Common myeloid progenitor, CD34-positive (primary cell): ENCODE measurements at regions not wholly inside any gene's neighbourhood (a gene's known extent, or its start where the extent isn't known, plus 50 kb on each side); places are given as distances from the start of the nearest gene placed in this dataset.

Experiments used
- CTCF ChIA-PET: fragments of 350-600 bp; sonication (Branson Sonifier 250); formaldehyde crosslinking; loops from one replicate; lab custom pipeline; 2021; ENCODE audit warnings: antibody characterized with exemption; lab: Charles Lee
- POLR2A ChIA-PET: fragments of 350-600 bp; sonication (Branson Sonifier 250); formaldehyde crosslinking; loops from one replicate; lab custom pipeline; 2021; ENCODE audit warnings: antibody characterized with exemption; lab: Charles Lee
- DNase-seq, 3 donors: peaks; one replicate each; pipeline versions ENCODE4 v3.0.0 to v3.0.0-alpha.2; 2013
- H3K27ac ChIP-seq, 2 experiments: 1 replicate in 1 of 2; 2 replicates in 1 of 2; pipeline ENCODE4 v1.7.0; 2013; ENCODE audit warnings: inconsistent platforms in 2 of 2, low read length in 2 of 2, mild to moderate bottlenecking in 2 of 2, low read depth in 1 of 2, moderate library complexity in 1 of 2; ENCODE audit not compliant: severe bottlenecking in 2 of 2, insufficient read depth in 1 of 2, poor library complexity in 1 of 2
- H3K27me3 ChIP-seq, 5 experiments: replicated peaks in 2 of 5; 1 replicate in 3 of 5; 2 replicates in 2 of 5; pipeline versions ENCODE4 v1.6.1 to v1.7.0; 2013; ENCODE audit warnings: low read length in 4 of 5, mild to moderate bottlenecking in 2 of 5, moderate library complexity in 2 of 5, inconsistent platforms in 1 of 5; ENCODE audit not compliant: insufficient read depth in 5 of 5, control insufficient read depth in 4 of 5
- H3K36me3 ChIP-seq, 4 experiments: 1 replicate in 2 of 4; 2 replicates in 2 of 4; pipeline versions ENCODE4 v1.6.1 to v1.7.0; 2013; ENCODE audit warnings: low read length in 3 of 4, control low read depth in 1 of 4, mild to moderate bottlenecking in 1 of 4; ENCODE audit not compliant: control insufficient read depth in 4 of 4, insufficient read depth in 4 of 4
- H3K4me1 ChIP-seq, 4 experiments: 1 replicate in 3 of 4; 2 replicates in 1 of 4; pipeline versions ENCODE4 v1.6.1 to v1.7.1; 2013; ENCODE audit warnings: low read length in 3 of 4, mild to moderate bottlenecking in 3 of 4, control low read depth in 1 of 4, inconsistent platforms in 1 of 4, moderate library complexity in 1 of 4; ENCODE audit not compliant: control insufficient read depth in 4 of 4, insufficient read depth in 4 of 4; ENCODE audit errors: control extremely low read depth in 1 of 4
- H3K4me3 ChIP-seq, 7 experiments: 1 replicate in 4 of 7; 2 replicates in 3 of 7; pipeline versions ENCODE4 v1.5.1 to v1.7.0; 2013; ENCODE audit warnings: mild to moderate bottlenecking in 7 of 7, low read length in 6 of 7, moderate library complexity in 6 of 7, inconsistent platforms in 2 of 7, low read depth in 2 of 7, control low read depth in 1 of 7; ENCODE audit not compliant: insufficient read depth in 4 of 7, control insufficient read depth in 1 of 7; ENCODE audit errors: extremely low read depth in 1 of 7
- H3K9me3 ChIP-seq, 5 experiments: 1 replicate in 4 of 5; 2 replicates in 1 of 5; pipeline versions ENCODE4 v1.6.1 to v1.7.1; 2013; ENCODE audit warnings: low read length in 4 of 5, mild to moderate bottlenecking in 2 of 5, inconsistent platforms in 1 of 5, low read depth in 1 of 5, moderate library complexity in 1 of 5; ENCODE audit not compliant: control insufficient read depth in 4 of 5, insufficient read depth in 2 of 5; ENCODE audit errors: control extremely low read depth in 1 of 5
- WGBS: methylation state at CpG from one replicate; pipeline ENCODE4 v1.1.5; 2013; ENCODE audit not compliant: insufficient coverage; 5-methylcytosine and 5-hydroxymethylcytosine counted together

- Histone ChIP-seq H3K27ac (no peak overlapping the region), H3K4me1 (no peaks in the 10 kb centered on the region), H3K4me3 (no peak overlapping the region), H3K9me3 (no peaks in the 10 kb centered on the region), H3K36me3 (no peaks in the 10 kb centered on the region), H3K27me3 (peaks cover 0 to 2% (median 0%) of the 10 kb centered on the region in 5 experiments)
- DNase-seq = no peak
- 45% methylated on average over 2 of the region's 3 CpGs for WGBS
- ChIA-PET POLR2A (no interaction called here), CTCF (no interaction called here)
Observed at GRCh38 chr20:17066902-17067301, 159.9 kb upstream of the PCSK2 start.

- Histone ChIP-seq H3K27me3 (peaks cover 0 to 2% (median 0%) of the 10 kb centered on the region in 5 experiments), H3K4me3 (no peak overlapping the region), H3K9me3 (no peaks in the 10 kb centered on the region), H3K36me3 (no peaks in the 10 kb centered on the region), H3K27ac (no peak overlapping the region), H3K4me1 (no peaks in the 10 kb centered on the region)
- ChIA-PET CTCF (no interaction called here), POLR2A (no interaction called here)
- WGBS = 87% methylated on average over 3 of the region's 4 CpGs
- DNase-seq = no peak
Observed at GRCh38 chr20:17068084-17068711, 158.6 kb upstream of the PCSK2 start.

GRCh38 chr20:17077030-17077429 lies 149.8 kb upstream of the PCSK2 start:
- Histone ChIP-seq H3K4me3 (no peak overlapping the region), H3K9me3 (no peaks in the 10 kb centered on the region), H3K4me1 (no peaks in the 10 kb centered on the region), H3K27me3 (no peaks in the 10 kb centered on the region), H3K36me3 (no peaks in the 10 kb centered on the region), H3K27ac (no peak overlapping the region)
- POLR2A ChIA-PET = interaction anchor here (0.5 kb wide), 1 partner anchor 33 kb away, joined by 4 read pairs; no protein-coding TSS in a partner anchor
- CTCF ChIA-PET = no interaction called here
- 89% methylated on average over 6 of the region's 6 CpGs for WGBS
- DNase-seq = no peak

- ChIA-PET CTCF (interaction anchor here (1.4 kb wide), 1 partner anchor 10 kb away, joined by 3 read pairs; no protein-coding TSS in a partner anchor), POLR2A (no interaction called here)
- Histone ChIP-seq H3K9me3 (no peaks in the 10 kb centered on the region), H3K36me3 (no peaks in the 10 kb centered on the region), H3K27ac (no peak overlapping the region), H3K27me3 (no peaks in the 10 kb centered on the region), H3K4me3 (no peak overlapping the region), H3K4me1 (no peaks in the 10 kb centered on the region)
- WGBS = no CpG with 5 or more reads among the region's 1 CpG
- DNase-seq = no peak
Observed at GRCh38 chr20:17083738-17084137, 143.1 kb upstream of the PCSK2 start.

GRCh38 chr20:17084909-17085308 lies 141.9 kb upstream of the PCSK2 start:
- POLR2A ChIA-PET = no interaction called here
- Histone ChIP-seq H3K4me1 (no peaks in the 10 kb centered on the region), H3K27me3 (no peaks in the 10 kb centered on the region), H3K9me3 (no peaks in the 10 kb centered on the region), H3K36me3 (no peaks in the 10 kb centered on the region), H3K4me3 (no peak overlapping the region), H3K27ac (no peak overlapping the region)
- CTCF ChIA-PET = interaction anchor here (1.4 kb wide), 1 partner anchor 9 kb away, joined by 3 read pairs; no protein-coding TSS in a partner anchor
- WGBS = 87% methylated on average over 2 of the region's 3 CpGs
- DNase-seq = no peak

GRCh38 chr20:17093782-17094181 lies 133.1 kb upstream of the PCSK2 start:
- ChIA-PET CTCF (interaction anchor here (0.9 kb wide), 1 partner anchor 10 kb away, joined by 3 read pairs; no protein-coding TSS in a partner anchor), POLR2A (no interaction called here)
- no peak for DNase-seq
- peaks cover 0 to 1% (median 0%) of the 10 kb centered on the region in 5 experiments for H3K27me3 ChIP-seq
- 94% methylated on average over 3 of the region's 4 CpGs for WGBS
- no peak overlapping the region for H3K4me3 ChIP-seq
- H3K27ac ChIP-seq = no peak overlapping the region
- H3K4me1 ChIP-seq = no peaks in the 10 kb centered on the region
- H3K9me3 ChIP-seq = no peaks in the 10 kb centered on the region
- H3K36me3 ChIP-seq = no peaks in the 10 kb centered on the region

GRCh38 chr20:17097603-17098002 lies 129.2 kb upstream of the PCSK2 start:
- POLR2A ChIA-PET = no interaction called here
- 33% methylated on average over 1 of the region's 4 CpGs for WGBS

More at GRCh38 chr20:17097603-17098002, 129.2 kb upstream of the PCSK2 start:
- DNase-seq = no peak
- no peak overlapping the region for H3K4me3 ChIP-seq
- no peaks in the 10 kb centered on the region for H3K9me3 ChIP-seq
- CTCF ChIA-PET = no interaction called here
- no peaks in the 10 kb centered on the region for H3K36me3 ChIP-seq
- no peaks in the 10 kb centered on the region for H3K4me1 ChIP-seq
- H3K27me3 ChIP-seq = peaks cover 0 to 1% (median 0%) of the 10 kb centered on the region in 5 experiments
- no peak overlapping the region for H3K27ac ChIP-seq
